MM.1S (cell line): ENCODE measurements at regions not wholly inside any gene's neighbourhood (a gene's known extent, or its start where the extent isn't known, plus 50 kb on each side); places are given as distances from the start of the nearest gene placed in this dataset.

Source experiments
- DNase-seq: peaks from one replicate; pipeline ENCODE4 v3.0.0-alpha.2; 2015
- H2AFZ ChIP-seq: fragments of 300-600 bp; sonication (generic); 2 replicates; pipeline ENCODE4 v1.6.0; 2016; ENCODE audit warnings: antibody characterized with exemption, low read length
- H3F3A ChIP-seq: fragments of 300-600 bp; sonication (generic); 2 replicates; pipeline ENCODE4 v1.6.1; 2016; ENCODE audit warnings: mild to moderate bottlenecking, antibody characterized with exemption, low read length, moderate library complexity, mixed read lengths; ENCODE audit not compliant: insufficient read depth
- H3K27ac ChIP-seq: fragments of 300-600 bp; sonication (generic); 2 replicates; pipeline ENCODE4 v1.5.1; 2016; ENCODE audit warnings: mild to moderate bottlenecking, low read length
- H3K27me3 ChIP-seq: fragments of 300-600 bp; sonication (generic); replicated peaks from 2 replicates; pipeline ENCODE4 v1.6.0; 2016; ENCODE audit warnings: low read length; ENCODE audit not compliant: insufficient read depth
- H3K36me3 ChIP-seq: fragments of 300-600 bp; sonication (generic); replicated peaks from 2 replicates; pipeline ENCODE4 v1.6.1; 2016; ENCODE audit warnings: mild to moderate bottlenecking, low read length, mixed read lengths; ENCODE audit not compliant: insufficient read depth
- H3K4me1 ChIP-seq: fragments of 300-600 bp; sonication (generic); 2 replicates; pipeline ENCODE4 v1.6.1; 2016; ENCODE audit warnings: low read length, mixed read lengths
- H3K4me2 ChIP-seq: fragments of 300-600 bp; sonication (generic); 2 replicates; pipeline ENCODE4 v1.6.0; 2016; ENCODE audit warnings: low read depth, low read length
- H3K4me3 ChIP-seq: fragments of 300-600 bp; sonication (generic); 2 replicates; pipeline ENCODE4 v1.5.1; 2016; ENCODE audit warnings: low read length, mixed read lengths
- H3K79me2 ChIP-seq: fragments of 300-600 bp; sonication (generic); 2 replicates; pipeline ENCODE4 v1.6.1; 2016; ENCODE audit warnings: mixed run types, low read length, mixed read lengths
- H3K9ac ChIP-seq: fragments of 300-600 bp; sonication (generic); 2 replicates; pipeline ENCODE4 v1.6.1; 2016; ENCODE audit warnings: low read length, mixed read lengths
- H3K9me2 ChIP-seq: fragments of 300-600 bp; sonication (generic); replicated peaks from 2 replicates; pipeline ENCODE4 v1.6.1; 2016; ENCODE audit warnings: mild to moderate bottlenecking, low read length, mixed read lengths; ENCODE audit not compliant: insufficient read depth
- H3K9me3 ChIP-seq: fragments of 300-600 bp; sonication (generic); replicated peaks from 2 replicates; pipeline ENCODE4 v1.6.1; 2016; ENCODE audit warnings: mild to moderate bottlenecking, low read length, mixed read lengths; ENCODE audit not compliant: insufficient read depth
- H4K20me1 ChIP-seq: fragments of 300-600 bp; sonication (generic); 2 replicates; pipeline ENCODE4 v1.6.1; 2016; ENCODE audit warnings: mild to moderate bottlenecking, low read length, moderate library complexity, mixed read lengths; ENCODE audit not compliant: insufficient read depth
- CTCF ChIP-seq: fragments of 300-600 bp; sonication (generic); IDR thresholded peaks from 2 replicates; pipeline ENCODE4 v1.5.1; 2016; ENCODE audit warnings: antibody characterized with exemption, low read length, mixed read lengths
- EZH2 ChIP-seq: fragments of 300-600 bp; sonication (generic); optimal IDR thresholded peaks from 2 replicates; pipeline ENCODE3; 2017; ENCODE audit warnings: low read depth, mild to moderate bottlenecking, antibody characterized with exemption, low read length, mixed read lengths
- EZH2phosphoT487 ChIP-seq: fragments of 300-600 bp; sonication (generic); IDR thresholded peaks from 2 replicates; pipeline ENCODE4 v1.6.1; 2018; ENCODE audit warnings: antibody characterized with exemption, low read length

GRCh38 chr3:78540485-78540884, 1227.3 kb downstream of the ROBO1 start:
- H3F3A ChIP-seq: no peaks in the 10 kb centered on the region
- no peaks in the 10 kb centered on the region for H3K27me3 ChIP-seq
- no peak overlapping the region for H3K4me2 ChIP-seq
- no peaks in the 10 kb centered on the region for H3K9me2 ChIP-seq
- H3K4me1 ChIP-seq: no peaks in the 10 kb centered on the region
- H4K20me1 ChIP-seq: no peaks in the 10 kb centered on the region
- no peaks in the 10 kb centered on the region for H3K9me3 ChIP-seq
- no peak for DNase-seq
- H3K36me3 ChIP-seq: no peaks in the 10 kb centered on the region
- H3K27ac ChIP-seq: no peak overlapping the region
- no peaks in the 10 kb centered on the region for H3K79me2 ChIP-seq
- TF ChIP-seq EZH2 (no peak), EZH2phosphoT487 (no peak), CTCF (no peak)
- H2AFZ ChIP-seq: no peak overlapping the region
- no peak overlapping the region for H3K9ac ChIP-seq
- no peak overlapping the region for H3K4me3 ChIP-seq

- no peak overlapping the region for H3K4me2 ChIP-seq
- H3K4me3 ChIP-seq: no peak overlapping the region
- no peak for DNase-seq
- H3K27ac ChIP-seq: no peak overlapping the region
- H3F3A ChIP-seq: no peaks in the 10 kb centered on the region
- H3K4me1 ChIP-seq: no peaks in the 10 kb centered on the region
- no peak overlapping the region for H3K9ac ChIP-seq
- H3K36me3 ChIP-seq: no peaks in the 10 kb centered on the region
- TF ChIP-seq CTCF (no peak), EZH2phosphoT487 (no peak), EZH2 (no peak)
- H2AFZ ChIP-seq: no peak overlapping the region
- no peaks in the 10 kb centered on the region for H3K9me3 ChIP-seq
- H3K79me2 ChIP-seq: no peaks in the 10 kb centered on the region
- no peaks in the 10 kb centered on the region for H3K27me3 ChIP-seq
- no peaks in the 10 kb centered on the region for H4K20me1 ChIP-seq
- no peaks in the 10 kb centered on the region for H3K9me2 ChIP-seq
Observed at GRCh38 chr3:78545827-78546226, 1222.0 kb downstream of the ROBO1 start.
